ENCODE measurements at regions not wholly inside any gene's neighbourhood (a gene's known extent, or its start where the extent isn't known, plus 50 kb on each side); places are given as distances from the start of the nearest gene placed in this dataset.
A peak's percentile ranks its signal among the peaks of the same experiment; 100 is the strongest.
"Not testable (repeated sequence)": the region's sequence is repeated elsewhere in the genome, so short reads cannot be mapped to it uniquely, and the experiment has no call there.

- ATAC-seq = no peak
- intact Hi-C loops (cut with DNase I) = no loop called here
- 40 to 64% (median 54%) methylated on average over 2 of the region's 2 CpGs for WGBS, 4 donors
Measured at GRCh38 chr13:20305587-20305986, 73.5 kb upstream of the GJB6 start.

GRCh38 chr13:20304061-20304460, 71.9 kb upstream of the GJB6 start:
- H3K4me3 ChIP-seq; H3K36me3 ChIP-seq; DNase-seq; H3K27ac ChIP-seq; H3K4me1 ChIP-seq; intact Hi-C loops (cut with DNase I); ATAC-seq: not testable (repeated sequence)
- WGBS, 4 donors = 84 to 95% (median 93%) methylated on average over 4 of the region's 4 CpGs
- Histone ChIP-seq H3K9me3 (peaks cover 0 to 22% (median 4%) of the 10 kb centered on the region in 12 donors), H3K27me3 (peaks cover 0 to 41% (median 7%) of the 10 kb centered on the region in 9 donors)

More at GRCh38 chr13:20305587-20305986, 73.5 kb upstream of the GJB6 start:
- no peaks in the 10 kb centered on the region for H3K36me3 ChIP-seq
- H3K9me3 ChIP-seq = peaks cover 0 to 26% (median 4%) of the 10 kb centered on the region in 12 donors
- H3K27ac ChIP-seq = no peak overlapping the region
- no peak for DNase-seq
- no peak for TF ChIP-seq CTCF (IDR thresholded peaks at IDR 0.05)
- TF ChIP-seq POLR2A (IDR thresholded peaks at IDR 0.05) = no peak
- H3K4me1 ChIP-seq = peaks cover 0 to 8% (median 0%) of the 10 kb centered on the region in 12 donors
- peaks cover 0 to 31% (median 7%) of the 10 kb centered on the region in 9 donors for H3K27me3 ChIP-seq
- H3K4me3 ChIP-seq = no peak overlapping the region

- Histone ChIP-seq H3K27ac (no peak overlapping the region), H3K9me3 (peaks cover 0 to 19% (median 2%) of the 10 kb centered on the region in 12 donors), H3K27me3 (peaks cover 0 to 41% (median 7%) of the 10 kb centered on the region in 9 donors), H3K4me1 (peaks cover 0 to 8% (median 0%) of the 10 kb centered on the region in 12 donors), H3K36me3 (no peaks in the 10 kb centered on the region), H3K4me3 (no peak overlapping the region)
- intact Hi-C loops (cut with DNase I) = no loop called here
- no peak for ATAC-seq
- WGBS, 4 donors = 84 to 93% (median 86%) methylated on average over 6 of the region's 6 CpGs
- TF ChIP-seq CTCF (IDR thresholded peaks at IDR 0.05) = no peak
- TF ChIP-seq POLR2A (IDR thresholded peaks at IDR 0.05) = no peak
- DNase-seq = no peak
Measured at GRCh38 chr13:20303636-20304035, 71.5 kb upstream of the GJB6 start.

GRCh38 chr13:20301403-20302071, 69.4 kb upstream of the GJB6 start:
- TF ChIP-seq POLR2A (IDR thresholded peaks at IDR 0.05) (no peak), CTCF (IDR thresholded peaks at IDR 0.05) (no peak)
- H3K27ac ChIP-seq = no peak overlapping the region
- H3K27me3 ChIP-seq = peaks cover 0 to 41% (median 7%) of the 10 kb centered on the region in 9 donors
- no peaks in the 10 kb centered on the region for H3K9me3 ChIP-seq
- H3K36me3 ChIP-seq = no peaks in the 10 kb centered on the region
- 20 to 41% (median 31%) methylated on average over 28 to 56 of the region's 56 CpGs for WGBS, 4 donors
- peaks cover 0 to 8% (median 0%) of the 10 kb centered on the region in 12 donors for H3K4me1 ChIP-seq
- peak in 3 of 4 donors; percentile 29 to 59 (median 48) for ATAC-seq
- H3K4me3 ChIP-seq = peak overlapping the region in 10 of 12 donors; percentile 6 to 52 (median 38)
- peak in 2 of 5 donors; percentile 26 to 28 for DNase-seq
- intact Hi-C loops (cut with DNase I) = no loop called here
